Right lobe of liver (tissue), 6 donors: ENCODE measurements at regions not wholly inside any gene's neighbourhood (a gene's known extent, or its start where the extent isn't known, plus 50 kb on each side); places are given as distances from the start of the nearest gene placed in this dataset.

Source experiments
- ATAC-seq, 4 donors: fragments of 200-7000 bp; cut with Tn5 transposase; one replicate each; pipeline ENCODE4 v1.9.1; 2020; ENCODE audit warnings: mild to moderate bottlenecking in 4 of 4, moderate library complexity in 4 of 4
- DNase-seq, 3 donors: peaks; one replicate each; pipeline ENCODE4 v3.0.0-alpha.2; 2020
- H3K27ac ChIP-seq, 3 donors: fragments of 200-600 bp; one replicate each; pipeline ENCODE4 v1.8.0; 2022
- H3K27me3 ChIP-seq, 2 donors: fragments of 200-600 bp; one replicate each; pipeline ENCODE4 v1.8.0; 2022
- H3K36me3 ChIP-seq, 4 donors: fragments of 200-600 bp; sonication (generic) in 1 of 4; one replicate each; pipeline versions ENCODE4 v1.5.1 to v1.8.0; 2017 to 2022; ENCODE audit warnings: control low read depth in 1 of 4
- H3K4me1 ChIP-seq, 4 donors: fragments of 200-600 bp; sonication (generic) in 1 of 4; one replicate each; pipeline versions ENCODE4 v1.5.1 to v1.8.0; 2017 to 2022; ENCODE audit warnings: control low read depth in 1 of 4
- H3K4me3 ChIP-seq, 3 donors: fragments of 200-600 bp; one replicate each; pipeline ENCODE4 v1.8.0; 2022
- H3K9me3 ChIP-seq, 4 donors: fragments of 200-600 bp; sonication (generic) in 1 of 4; one replicate each; pipeline versions ENCODE4 v1.5.1 to v1.8.0; 2017 to 2022; ENCODE audit warnings: control low read depth in 1 of 4
- CTCF ChIP-seq, 4 donors: fragments of 200-600 bp in 3 of 4; fragments of 450-650 bp in 1 of 4; IDR thresholded peaks; one replicate each; pipeline versions ENCODE4 v1.5.1 to v1.8.0; 2016 to 2022; ENCODE audit warnings: antibody characterized with exemption in 4 of 4, mild to moderate bottlenecking in 2 of 4
- POLR2A ChIP-seq: fragments of 450-650 bp; IDR thresholded peaks from one replicate; pipeline ENCODE4 v1.6.1; 2017; ENCODE audit warnings: antibody characterized with exemption, mild to moderate bottlenecking
- WGBS: methylation state at CpG from one replicate; pipeline ENCODE4 v1.1.6; 2018; ENCODE audit warnings: low coverage, low lambda C conversion rate; ENCODE audit not compliant: insufficient coverage; ENCODE audit errors: missing lambda C conversion rate; 5-methylcytosine and 5-hydroxymethylcytosine counted together
- intact Hi-C, 2 donors: fragments of 100-400 bp; cut with DNase I; formaldehyde crosslinking; loops; one replicate each; pipeline versions ENCODE4 v1.11.2 to v1.14.1; 2022
- donor health status: DM: no; HTN: yes; CAD: no.
- donor health status: DM: no; HTN: no; CAD: no.
- donor health status: DM: no; HTN: no; CAD: no.
- donor health status: DM: no; HTN: yes; CAD: no.
- donor health status: DM: no; HTN: yes; CAD: no.

DNA sequence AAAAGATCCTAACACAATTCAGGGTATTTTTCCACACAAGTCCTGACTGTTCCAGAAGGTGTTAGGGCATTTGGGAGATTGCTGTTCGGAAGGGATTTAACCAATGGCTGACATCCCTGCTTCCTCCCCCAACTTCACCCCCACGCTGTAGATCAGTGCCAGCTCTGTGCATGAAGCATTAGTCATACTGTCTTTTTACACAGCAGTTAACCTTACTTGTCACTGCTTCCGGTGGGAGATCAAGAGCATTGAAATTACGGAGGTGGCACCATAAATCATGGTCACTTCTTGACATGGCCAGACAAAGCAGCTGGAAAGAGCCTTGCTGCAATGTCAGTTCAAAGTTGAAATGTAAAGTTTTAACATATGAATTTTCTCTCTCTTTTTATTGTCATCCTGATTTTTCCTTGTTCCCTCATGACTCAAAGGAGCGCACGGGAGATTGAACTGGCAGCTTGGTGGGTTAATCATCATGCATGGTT is 70.2 kb downstream of the HRH4 start:
- intact Hi-C loops = no loop called here
- DNase-seq (no peak), ATAC-seq (no peak)
- Histone ChIP-seq H3K27ac (no peak overlapping the region), H3K27me3 (no peaks in the 10 kb centered on the region), H3K36me3 (no peaks in the 10 kb centered on the region), H3K9me3 (no peaks in the 10 kb centered on the region), H3K4me3 (no peak overlapping the region), H3K4me1 (no peaks in the 10 kb centered on the region)
- 42% methylated on average over 5 of the region's 6 CpGs for WGBS
- no peak for TF ChIP-seq CTCF (IDR thresholded peaks at IDR 0.05)
- TF ChIP-seq POLR2A = no peak

DNA sequence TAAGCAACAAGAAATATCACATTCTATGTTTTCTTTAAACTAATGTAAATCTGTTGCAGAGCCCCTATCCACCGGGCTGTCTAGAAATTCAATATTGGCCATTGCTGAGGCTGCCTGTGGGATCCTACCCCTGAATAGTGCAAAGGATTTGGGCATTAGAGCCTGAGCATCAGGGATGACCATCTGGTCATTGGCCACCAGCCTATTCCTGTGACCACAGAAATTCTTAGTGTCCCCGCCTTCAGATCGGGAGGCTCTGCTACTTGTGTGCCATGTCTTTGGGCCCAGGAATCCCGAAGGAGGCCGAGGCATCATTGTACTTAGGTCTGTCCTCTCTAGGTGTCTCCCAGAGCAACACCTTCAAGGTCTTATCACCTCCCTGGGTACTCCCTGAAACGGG is 73.8 kb downstream of the HRH4 start:
- H3K36me3 ChIP-seq = no peaks in the 10 kb centered on the region
- intact Hi-C loops = no loop called here
- WGBS = 70% methylated on average over 2 of the region's 6 CpGs
- TF ChIP-seq CTCF (IDR thresholded peaks at IDR 0.05) (no peak), POLR2A (no peak)
- no peak for DNase-seq
- no peak overlapping the region for H3K4me3 ChIP-seq
- ATAC-seq = no peak
- H3K9me3 ChIP-seq = no peaks in the 10 kb centered on the region
- H3K27me3 ChIP-seq = no peaks in the 10 kb centered on the region
- H3K27ac ChIP-seq = no peak overlapping the region
- no peaks in the 10 kb centered on the region for H3K4me1 ChIP-seq

GRCh38 chr18:24534737-24535136 is 74.3 kb downstream of the HRH4 start:
- Histone ChIP-seq H3K4me3 (no peak overlapping the region), H3K36me3 (no peaks in the 10 kb centered on the region), H3K4me1 (no peaks in the 10 kb centered on the region), H3K9me3 (no peaks in the 10 kb centered on the region), H3K27ac (no peak overlapping the region), H3K27me3 (no peaks in the 10 kb centered on the region)
- intact Hi-C loops = no loop called here
- TF ChIP-seq POLR2A = no peak
- TF ChIP-seq CTCF (IDR thresholded peaks at IDR 0.05) = no peak
- WGBS = 56% methylated on average over 4 of the region's 4 CpGs
- no peak for DNase-seq
- no peak for ATAC-seq

- no peak overlapping the region for H3K4me3 ChIP-seq
- no peak for ATAC-seq
These were observed 75.3 kb downstream of the HRH4 start for GRCh38 chr18:24535527-24536295.

More at GRCh38 chr18:24535527-24536295, 75.3 kb downstream of the HRH4 start:
- 52% methylated on average over 3 of the region's 3 CpGs for WGBS
- no peak for DNase-seq
- Histone ChIP-seq H3K27ac (no peak overlapping the region), H3K9me3 (no peaks in the 10 kb centered on the region), H3K36me3 (no peaks in the 10 kb centered on the region), H3K4me1 (no peaks in the 10 kb centered on the region), H3K27me3 (no peaks in the 10 kb centered on the region)
- TF ChIP-seq POLR2A = no peak
- no peak for TF ChIP-seq CTCF (IDR thresholded peaks at IDR 0.05)
- intact Hi-C loops = no loop called here
